ENCODE measurements at regions not wholly inside any gene's neighbourhood (a gene's known extent, or its start where the extent isn't known, plus 50 kb on each side); places are given as distances from the start of the nearest gene placed in this dataset.

DNA sequence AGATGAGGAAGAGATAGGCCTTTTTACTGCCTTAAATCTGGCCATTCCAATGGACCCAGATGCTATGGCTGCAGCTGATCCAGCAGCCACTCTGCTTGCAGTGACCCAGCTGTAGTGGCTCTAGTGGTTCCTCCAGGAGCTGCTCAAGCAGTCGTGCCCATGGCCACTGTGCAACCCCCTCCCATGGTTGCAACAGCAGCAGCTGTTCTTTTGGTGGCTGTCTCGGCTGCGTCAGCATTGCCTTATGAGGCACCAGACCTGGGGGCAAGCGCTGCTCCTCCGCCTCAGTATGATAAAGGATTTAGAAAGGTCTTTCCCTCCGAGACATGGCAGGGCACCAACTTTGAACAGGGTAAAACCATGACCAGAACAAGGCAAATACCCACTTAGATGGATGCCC, 384.9 kb upstream of the DCC start:
- DNase-seq, result no peak

DNA sequence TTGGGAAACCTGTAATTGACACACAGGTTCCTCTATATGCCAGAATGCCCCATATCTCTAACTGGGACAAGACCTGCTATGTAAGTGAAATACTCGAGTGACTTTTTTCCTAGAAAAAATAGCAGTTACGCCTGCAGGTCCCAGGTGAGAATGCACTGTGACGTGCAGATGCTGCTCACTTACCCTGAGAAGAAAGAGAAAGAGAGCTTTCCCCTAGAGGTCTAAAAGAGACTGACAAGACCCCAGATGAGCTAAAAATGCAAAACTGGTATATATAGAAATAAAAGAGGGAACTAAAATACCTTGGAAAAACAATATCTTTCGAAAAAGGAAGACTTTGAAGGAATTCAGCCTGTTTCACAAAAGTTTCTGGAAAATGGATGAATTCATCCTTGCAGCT, 383.0 kb upstream of the DCC start:
- no peak for DNase-seq

DNA sequence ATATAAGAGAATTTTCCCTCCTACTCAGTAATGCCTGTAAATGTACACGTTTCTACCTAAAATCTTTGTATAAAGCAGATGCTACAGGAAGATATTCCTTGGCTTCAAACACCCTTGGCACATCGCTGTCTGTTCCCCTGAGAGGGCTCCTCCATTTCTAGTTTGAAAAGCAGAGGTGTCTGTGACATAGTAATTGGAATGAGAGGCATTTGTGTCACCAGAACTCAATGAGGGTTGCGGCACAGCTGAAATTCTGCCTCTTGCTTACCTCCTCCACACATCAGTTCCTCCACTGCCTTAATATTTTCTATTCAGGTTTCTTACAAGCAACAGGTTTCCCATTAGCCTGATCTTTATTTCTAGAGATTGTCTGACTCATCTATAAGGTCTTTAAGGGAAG, 359.9 kb upstream of the DCC start:
- no peak for DNase-seq

DNA sequence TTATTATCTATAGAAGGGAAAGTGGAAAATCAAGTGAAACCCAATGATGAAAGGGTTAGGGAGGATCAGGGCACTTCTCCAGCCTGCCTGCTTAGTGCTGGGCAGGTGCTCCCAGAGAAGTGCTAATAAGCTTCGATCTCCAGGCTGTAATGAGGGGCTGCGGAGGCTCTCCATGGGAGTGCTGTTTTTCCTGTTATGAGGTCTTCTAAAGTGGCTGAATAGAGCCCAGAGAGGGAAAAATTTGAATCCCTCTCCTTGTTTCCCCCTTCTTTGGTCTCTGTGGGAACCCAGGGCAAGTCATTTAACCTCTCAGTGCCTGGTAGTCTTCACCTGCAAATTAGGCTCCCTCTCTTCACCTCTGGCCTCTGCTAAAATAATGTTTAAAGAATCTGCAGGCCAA, 351.7 kb upstream of the DCC start:
- no peak for DNase-seq

DNA sequence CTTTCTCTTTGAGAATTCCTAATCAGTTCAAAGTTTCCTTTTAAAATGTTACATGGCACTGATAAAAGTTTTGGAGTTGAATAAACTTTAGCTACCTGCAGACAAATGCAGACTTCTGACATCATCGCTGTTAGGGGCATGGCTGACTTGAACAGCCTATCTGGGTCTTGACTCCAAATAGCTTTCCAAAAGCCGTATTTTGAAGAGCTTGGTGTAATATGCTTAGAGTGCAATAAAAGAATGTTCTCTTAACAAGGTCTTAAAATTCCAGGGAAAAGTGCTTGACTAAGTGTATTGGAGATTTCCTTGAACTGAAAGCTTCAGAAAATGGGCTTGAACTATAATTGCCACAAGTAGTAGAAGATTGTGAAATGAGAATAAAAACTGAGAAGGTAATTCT, 342.9 kb upstream of the DCC start:
- no peak for DNase-seq

DNA sequence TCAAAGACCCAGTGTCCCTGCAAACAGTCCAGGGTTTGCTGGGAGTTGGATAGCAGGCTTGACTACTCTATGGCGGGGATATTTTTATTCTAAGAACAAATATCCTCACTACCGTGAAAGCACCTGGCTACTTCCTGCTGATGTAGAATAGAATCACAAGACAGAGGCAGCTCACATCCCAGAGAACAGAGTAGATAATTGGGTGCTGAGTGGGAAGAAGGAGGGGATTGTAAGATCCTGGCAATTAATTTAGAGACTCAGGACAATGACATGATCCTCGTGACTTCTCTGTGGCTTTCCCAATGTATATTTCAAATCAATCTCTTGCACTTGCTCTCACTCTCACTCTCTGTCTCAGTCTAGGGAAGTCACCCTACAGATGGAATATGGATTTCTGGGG, 341.9 kb upstream of the DCC start:
- no peak for DNase-seq

DNA sequence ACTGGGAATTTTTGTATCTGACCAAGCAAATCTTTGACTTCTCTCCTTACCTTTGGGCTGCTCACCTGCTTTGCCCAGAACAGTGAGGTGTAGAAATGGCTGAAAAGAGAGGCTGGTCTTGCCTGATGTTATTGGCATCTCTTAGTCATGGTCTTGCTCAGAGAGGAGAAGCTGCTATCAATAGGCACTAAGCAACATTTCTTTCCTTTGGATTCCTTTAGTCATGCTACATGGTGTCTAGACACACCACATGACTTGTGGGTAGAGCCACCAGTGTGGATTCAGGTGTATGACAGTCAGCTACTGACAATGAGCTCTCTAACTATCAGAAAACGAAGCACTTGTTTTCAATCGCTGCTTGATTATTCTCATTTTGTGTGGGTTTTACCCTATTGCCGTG, 341.3 kb upstream of the DCC start:
- DNase-seq, result no peak

DNA sequence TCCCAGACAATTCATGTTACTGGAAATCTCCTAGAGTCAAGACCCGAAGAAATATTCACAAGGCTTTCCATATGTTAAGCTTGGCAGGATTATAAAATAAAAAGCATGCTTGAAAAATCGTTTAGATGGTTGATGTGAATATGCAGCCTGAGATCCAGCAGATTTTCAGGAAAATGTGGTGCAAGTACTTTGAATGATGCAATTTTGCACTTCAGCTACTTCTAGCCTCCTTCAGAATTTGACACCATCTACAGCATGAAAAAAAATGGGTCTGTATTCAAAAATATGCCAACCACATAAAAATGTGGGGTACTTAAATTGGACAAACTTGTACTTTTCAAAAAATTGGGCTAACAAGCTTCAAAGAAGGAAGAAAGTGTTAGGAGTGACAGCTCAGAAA, 340.6 kb upstream of the DCC start:
- DNase-seq, result no peak

DNA sequence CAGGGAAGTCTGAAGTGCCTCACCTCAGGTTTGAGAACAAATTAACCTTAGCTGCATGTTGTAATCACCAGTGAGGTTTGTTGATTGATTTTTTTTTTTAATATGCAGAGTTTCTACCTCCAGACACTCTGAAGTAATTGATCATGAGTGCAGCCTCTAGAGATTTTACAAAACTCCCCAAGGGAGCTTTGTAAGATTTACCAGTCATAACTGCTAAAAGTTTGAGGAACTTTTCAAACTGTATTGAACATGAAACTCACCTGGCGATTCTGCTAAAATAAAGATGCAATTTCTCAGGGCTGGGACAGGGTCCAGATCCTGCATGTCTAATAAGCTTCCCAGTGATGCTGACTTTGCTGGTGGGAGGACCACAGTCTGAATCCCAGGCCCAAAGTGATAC, 339.6 kb upstream of the DCC start:
- DNase-seq, result no peak

DNA sequence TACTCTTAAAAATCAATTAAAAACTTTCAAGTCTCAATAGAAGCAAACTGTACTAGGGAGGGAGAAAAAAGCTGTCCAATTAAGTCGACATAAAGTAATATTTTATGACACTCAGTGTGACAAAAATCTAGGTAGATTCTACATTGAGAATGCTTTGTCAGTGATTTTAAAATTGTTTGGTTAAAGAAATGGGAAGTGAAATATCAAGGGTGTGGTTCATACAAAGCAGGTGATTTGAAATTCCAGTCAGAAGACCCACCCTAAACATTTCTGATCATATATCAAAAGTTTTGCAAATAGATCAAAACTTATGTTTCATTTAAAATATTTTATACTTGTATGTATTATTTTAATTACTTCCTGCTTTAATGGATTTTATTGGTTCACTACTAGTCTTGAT, 338.9 kb upstream of the DCC start:
- DNase-seq, result no peak

DNA sequence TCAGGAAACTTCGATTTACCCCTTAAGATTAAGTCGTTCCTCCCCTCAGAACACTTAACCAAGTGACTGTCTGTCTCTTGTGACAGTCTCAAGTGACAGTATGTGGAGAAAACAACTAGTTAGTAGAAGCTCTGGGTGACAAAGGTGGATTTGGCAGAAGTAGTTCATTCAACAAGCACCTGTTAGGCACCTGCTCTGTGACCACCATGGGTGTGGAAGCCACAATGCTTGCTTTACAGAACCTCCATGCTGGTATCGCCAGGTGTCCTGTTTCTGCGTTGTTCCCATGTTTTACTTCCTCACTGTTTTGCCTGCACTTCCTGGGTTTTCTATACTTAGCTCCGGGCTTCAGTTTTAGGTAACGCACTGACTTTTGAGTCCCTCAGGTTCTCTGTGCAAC, 337.4 kb upstream of the DCC start:
- no peak for DNase-seq

DNA sequence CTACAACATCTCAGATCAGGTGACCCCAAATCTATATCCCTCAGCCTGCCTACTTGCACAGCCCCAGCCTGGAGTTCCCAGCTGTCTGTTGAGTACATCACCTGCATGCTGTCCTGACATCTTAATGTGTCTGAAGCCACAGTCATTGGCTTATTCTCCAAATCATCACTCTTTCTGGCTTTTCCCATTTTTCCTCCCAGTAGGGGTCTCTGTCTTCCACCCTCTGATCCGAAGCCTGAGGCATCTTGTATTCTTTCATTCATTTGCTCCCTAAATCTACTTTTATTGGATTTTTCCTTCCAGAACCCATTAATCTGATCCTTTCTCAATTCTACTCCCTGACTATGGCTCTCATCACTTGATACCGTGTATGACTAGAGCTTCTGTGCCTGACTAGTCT, 332.9 kb upstream of the DCC start:
- no peak for DNase-seq

DNA sequence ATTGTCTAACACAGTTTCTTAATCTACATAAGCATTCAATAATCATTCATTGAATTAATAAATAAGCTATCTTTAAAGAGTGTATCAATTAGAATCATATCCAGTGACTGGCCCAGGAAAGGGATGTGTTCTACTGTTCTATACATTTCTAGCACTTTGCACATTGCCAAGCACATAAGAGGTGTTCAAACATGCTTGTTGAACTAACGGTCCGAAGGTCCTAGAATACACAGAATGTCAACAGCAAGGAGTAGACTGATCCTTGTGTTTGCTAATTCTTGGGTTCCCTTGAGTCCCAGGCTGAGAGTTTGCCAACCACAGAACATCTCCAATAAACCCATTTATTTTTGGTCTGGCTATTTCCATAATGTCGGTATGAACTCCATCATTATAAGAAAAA, 331.7 kb upstream of the DCC start:
- DNase-seq, result no peak

DNA sequence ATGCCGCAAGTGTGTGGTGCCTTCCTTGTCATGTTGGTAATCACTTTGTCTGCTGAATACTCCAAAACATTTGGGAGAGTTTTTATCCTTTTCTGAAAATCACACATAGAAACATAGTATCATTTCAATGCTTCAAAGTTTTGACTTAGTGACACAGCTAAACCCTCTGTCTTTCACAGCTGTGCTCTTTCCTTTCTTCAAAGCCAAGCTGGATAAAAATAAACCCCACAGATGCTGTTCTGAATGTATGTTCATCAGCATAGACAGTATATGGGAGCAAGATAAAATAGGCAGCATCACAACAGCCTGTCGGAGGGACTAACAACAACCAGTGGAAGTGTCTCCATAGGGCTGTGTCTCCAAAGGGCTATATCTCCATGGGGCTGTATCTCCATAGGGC, 331.3 kb upstream of the DCC start:
- no peak for DNase-seq

DNA sequence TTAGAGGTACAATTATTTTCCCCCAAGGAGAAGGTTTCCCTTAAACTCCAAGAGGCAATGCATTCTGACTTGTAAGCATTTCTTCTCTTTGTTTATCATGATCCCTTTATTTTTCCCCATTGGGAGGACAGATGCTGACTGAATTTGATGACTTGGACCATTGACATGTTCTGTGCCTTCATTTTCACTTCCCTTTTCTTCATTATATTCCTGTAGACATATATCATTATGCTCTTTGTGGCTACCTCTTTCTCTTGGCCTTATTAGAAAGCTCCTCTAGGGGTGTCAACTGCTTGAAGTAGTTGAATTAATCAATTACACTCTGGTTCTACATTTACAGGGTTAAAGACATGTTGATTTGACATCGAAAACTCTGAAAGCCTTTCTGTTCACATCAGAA, 330.0 kb upstream of the DCC start:
- DNase-seq, result no peak

DNA sequence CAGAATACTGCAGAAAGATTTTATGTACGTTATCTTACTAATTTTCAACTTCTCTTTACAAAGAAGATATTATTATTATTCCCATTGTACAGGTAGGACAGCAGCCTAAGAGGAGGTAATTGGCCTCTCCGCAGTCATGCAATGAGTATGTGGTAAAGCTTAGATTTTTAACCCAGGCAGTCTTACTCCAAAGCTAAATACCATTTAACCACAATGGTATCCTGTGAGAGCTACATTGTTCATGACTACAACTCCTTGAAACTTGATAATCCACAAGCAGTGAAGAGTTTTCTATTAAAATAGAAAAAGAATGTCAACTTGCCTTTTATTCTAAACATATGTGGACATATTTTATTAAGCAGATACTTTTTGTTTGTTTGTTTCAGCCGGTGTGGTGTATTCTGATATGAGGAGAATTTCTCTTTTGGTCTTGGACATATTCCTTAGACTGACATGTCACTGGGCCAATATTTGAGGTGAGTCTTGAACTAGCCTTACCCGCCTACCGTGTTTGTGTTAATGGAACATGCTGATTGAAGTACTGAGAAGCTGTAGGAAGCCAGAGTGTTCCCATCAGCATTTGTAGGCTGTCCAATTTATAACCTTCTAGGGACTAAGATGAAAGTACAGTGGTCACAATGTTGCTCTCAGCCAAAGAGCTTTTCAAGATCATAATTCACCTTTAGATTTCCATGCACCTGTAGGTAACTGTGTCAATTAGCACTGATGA, 293.9 kb upstream of the DCC start:
- DNase-seq, result no peak

DNA sequence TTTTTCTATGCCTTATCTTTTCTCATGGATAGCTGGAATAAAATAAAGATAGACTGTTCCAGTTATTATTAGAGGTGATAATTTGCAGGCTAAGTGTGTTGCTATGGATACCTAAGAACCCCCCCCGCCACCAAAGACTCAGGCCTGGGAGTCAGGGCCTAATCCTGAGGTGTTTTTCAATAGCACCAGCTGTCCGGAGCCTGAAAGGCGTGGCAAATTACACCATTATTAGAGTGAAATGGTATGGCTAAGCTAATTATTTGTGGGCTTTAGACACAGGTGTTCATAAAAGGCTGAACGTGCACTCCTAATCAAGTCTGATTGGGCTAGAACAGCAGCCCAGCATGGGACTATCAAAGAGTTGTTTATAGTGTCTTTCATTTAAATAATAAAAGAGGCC, 293.2 kb upstream of the DCC start:
- DNase-seq, result no peak

DNA sequence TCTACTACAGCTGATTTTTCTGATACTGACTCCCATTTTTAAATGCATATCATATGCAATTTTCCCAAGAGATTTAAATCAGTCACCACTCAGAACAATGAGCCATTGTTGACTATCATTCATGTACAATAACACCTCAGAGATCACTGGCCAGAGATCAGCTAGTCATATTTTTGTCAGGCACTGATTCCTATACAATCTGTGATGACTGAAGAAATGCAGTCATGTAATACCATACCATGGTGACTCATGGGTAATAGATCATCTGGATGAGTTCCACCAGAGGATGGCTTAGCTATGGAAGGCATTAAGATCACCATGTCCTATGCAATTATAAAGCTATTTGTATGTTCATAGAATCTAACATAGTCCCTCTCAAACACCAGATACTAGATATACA, 285.7 kb upstream of the DCC start:
- no peak for DNase-seq

DNA sequence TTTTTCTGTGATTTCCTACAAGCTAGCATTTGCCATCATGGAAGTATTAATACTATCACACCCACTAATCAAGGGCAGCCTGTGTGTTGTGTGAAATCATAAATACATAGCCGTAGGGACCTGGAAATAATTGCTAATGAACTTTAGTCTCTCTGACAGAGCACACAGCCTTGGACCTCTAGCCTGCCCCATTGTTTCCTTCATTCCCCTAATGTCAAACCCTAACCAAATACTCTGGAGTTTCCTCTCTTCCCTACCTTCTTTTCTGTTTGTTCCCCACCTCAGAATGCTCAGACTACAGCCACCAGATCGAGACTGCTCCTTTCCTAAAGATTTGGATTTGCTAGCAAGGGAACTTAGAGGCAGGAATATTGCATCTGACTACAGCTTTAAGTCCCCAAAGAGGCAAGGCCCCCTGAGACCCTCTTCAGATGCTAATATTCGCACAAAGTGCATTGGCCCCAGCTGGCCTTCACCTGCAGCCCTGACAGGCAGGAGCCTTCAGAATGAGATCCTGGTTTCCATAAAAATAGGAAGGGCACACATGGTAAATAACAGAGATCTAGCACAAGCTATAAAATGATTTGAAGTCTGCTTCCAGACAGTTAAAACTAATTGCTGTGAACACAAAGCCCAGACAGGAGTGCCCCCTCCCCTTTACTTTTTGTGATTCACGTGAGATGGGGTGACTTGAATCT, 279.2 kb upstream of the DCC start:
- no peak for DNase-seq

DNA sequence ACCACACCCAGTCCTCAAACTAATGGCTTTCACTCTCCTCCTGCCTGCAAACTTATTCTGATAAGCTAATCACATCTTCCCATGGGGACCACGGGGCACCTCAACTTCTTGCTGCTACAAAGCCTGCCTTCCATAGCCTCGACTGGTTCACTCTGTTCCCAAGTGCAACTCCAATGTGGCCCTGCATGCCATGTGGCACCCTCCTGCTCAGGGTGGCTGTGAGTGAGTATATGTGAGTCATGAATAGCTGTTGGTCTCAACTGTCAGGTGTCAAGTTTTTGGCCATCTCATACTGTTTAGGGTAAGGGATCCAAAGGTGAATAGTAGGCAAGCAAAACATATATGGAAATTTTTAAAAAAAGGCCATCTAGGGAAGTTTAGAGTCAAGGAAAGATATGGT, 276.1 kb upstream of the DCC start:
- DNase-seq, result no peak

DNA sequence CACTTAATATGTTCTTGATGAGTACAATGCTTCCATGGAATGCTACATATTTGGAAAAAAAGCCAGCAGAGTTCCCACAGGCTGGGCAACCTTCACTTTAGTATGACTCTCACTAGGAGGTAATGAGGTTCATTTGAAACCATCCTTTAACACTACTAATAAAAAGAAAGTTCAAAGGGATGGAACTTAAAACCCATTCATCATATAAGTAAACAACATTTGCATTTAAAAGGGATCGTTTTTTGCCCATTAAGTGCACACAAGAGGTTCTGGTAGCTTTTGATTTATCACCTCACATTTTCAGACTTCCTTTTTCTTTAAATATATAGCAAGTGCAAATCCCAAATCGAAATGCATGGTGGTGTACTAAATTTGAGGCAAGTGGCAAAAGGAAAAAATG, 270.8 kb upstream of the DCC start:
- no peak for DNase-seq

DNA sequence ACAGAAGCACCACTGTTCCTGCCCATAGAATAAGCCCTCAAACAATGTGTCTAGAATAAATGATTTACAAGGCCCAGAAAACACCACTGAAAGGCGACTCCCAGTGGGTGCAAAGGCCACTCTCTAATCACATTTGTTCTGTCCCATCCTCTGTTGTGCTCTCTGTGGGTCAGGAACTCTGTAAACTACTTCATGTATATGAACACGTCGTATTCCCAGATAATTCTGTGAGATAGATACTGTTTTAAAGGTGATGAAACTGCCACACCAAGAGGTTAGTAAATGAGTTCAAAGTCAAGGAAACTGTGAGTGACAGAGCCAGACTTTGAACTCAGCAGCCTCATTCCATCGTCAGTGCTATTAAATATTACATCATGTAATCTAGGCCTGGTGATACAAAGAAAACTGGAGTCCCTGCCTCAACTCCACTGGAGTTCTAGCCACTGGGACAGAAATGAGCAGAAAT, 269.7 kb upstream of the DCC start:
- no peak for DNase-seq

DNA sequence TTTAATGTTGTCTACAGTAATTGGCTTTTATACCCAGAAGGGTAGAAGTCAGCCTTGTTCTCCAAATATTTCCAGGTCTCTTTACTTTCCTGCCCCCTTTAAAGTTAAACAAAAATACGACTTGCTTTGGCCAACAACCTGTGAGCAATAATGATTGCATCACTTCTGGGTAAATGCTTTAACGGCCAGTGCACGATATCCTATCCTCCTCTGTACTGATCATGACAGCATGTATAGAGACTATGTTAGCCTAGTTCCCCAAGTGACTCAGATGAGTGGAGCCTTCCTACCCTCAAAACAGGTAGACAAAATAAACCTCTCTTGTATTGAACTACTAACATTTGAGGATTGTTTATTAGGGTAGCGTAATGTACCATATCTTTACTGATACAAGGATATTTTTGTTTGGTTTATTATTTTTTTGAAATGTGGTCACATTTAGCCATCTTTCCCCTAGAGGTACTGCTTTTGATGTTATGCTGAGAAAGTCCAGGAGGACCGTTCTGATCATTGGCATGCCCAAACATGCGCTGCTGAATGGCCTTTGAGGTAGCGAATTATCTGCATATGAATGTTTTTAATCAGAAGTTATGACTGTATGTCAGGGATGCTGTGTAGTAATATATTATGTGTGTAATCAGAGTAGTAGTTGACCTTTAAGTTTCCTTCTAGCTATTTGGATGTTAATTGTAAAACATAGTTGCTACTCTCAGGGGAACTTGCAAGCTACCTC, 262.6 kb upstream of the DCC start:
- DNase-seq, result no peak

DNA sequence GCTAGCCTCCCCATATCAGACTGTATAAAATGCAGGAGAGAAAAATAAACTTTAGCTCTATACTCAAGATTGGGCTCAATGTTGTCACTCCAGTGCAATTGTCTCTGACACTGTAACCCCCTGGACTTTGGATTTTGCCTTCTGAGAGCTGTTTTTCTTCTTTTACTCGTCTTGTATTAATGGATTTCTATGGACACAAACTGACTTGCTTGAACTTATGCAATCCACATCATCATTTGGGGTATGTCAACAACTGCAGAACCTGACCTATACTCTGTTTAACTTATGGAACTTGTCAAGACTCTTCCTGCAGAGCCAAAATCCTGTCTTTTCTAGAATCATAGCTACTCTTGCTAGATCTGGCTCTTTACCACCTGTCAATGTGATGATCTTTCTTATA, 257.8 kb upstream of the DCC start:
- DNase-seq, result no peak

Measured in CD4-positive, alpha-beta T cell treated with Interleukin-4 for 1 hour (primary cell).